KMS-11 (cell line): ENCODE measurements at regions not wholly inside any gene's neighbourhood (a gene's known extent, or its start where the extent isn't known, plus 50 kb on each side); places are given as distances from the start of the nearest gene placed in this dataset.

Experiments
- H2AFZ ChIP-seq: fragments of 200-600 bp; sonication (generic); 2 replicates; pipeline ENCODE4 v1.6.1; 2016; ENCODE audit warnings: antibody characterized with exemption, mixed run types, low read depth
- H3K27ac ChIP-seq: fragments of 200-600 bp; sonication (generic); 2 replicates; pipeline ENCODE4 v1.6.1; 2016; ENCODE audit warnings: mild to moderate bottlenecking, mixed run types
- H3K27me3 ChIP-seq: fragments of 200-600 bp; sonication (generic); 2 replicates; pipeline ENCODE4 v1.6.1; 2017; ENCODE audit warnings: mild to moderate bottlenecking, low read depth, mixed run types, moderate library complexity; ENCODE audit not compliant: insufficient read depth
- H3K36me3 ChIP-seq: fragments of 200-600 bp; sonication (generic); 2 replicates; pipeline ENCODE4 v1.6.1; 2017; ENCODE audit warnings: mild to moderate bottlenecking, mixed run types; ENCODE audit not compliant: insufficient read depth
- H3K4me1 ChIP-seq: fragments of 200-600 bp; sonication (generic); 2 replicates; pipeline ENCODE4 v1.6.1; 2016; ENCODE audit warnings: mild to moderate bottlenecking, low read depth, mixed run types; ENCODE audit not compliant: poor library complexity, severe bottlenecking
- H3K4me2 ChIP-seq: fragments of 200-600 bp; sonication (generic); 2 replicates; pipeline ENCODE4 v1.7.0; 2016; ENCODE audit warnings: mild to moderate bottlenecking, mixed run types
- H3K4me3 ChIP-seq: fragments of 200-600 bp; sonication (generic); IDR thresholded peaks from 2 replicates; pipeline ENCODE4 v1.6.1; 2017; ENCODE audit warnings: low read depth, low read length, mixed read lengths; ENCODE audit not compliant: insufficient read depth
- H3K79me2 ChIP-seq: fragments of 200-600 bp; sonication (generic); 2 replicates; pipeline ENCODE4 v1.6.1; 2016; ENCODE audit warnings: low read depth, mixed run types; ENCODE audit not compliant: insufficient read depth
- H3K9ac ChIP-seq: fragments of 200-600 bp; sonication (generic); 2 replicates; pipeline ENCODE4 v1.6.1; 2016; ENCODE audit warnings: mild to moderate bottlenecking, mixed run types
- H4K20me1 ChIP-seq: fragments of 200-600 bp; sonication (generic); 2 replicates; pipeline ENCODE4 v1.6.1; 2016; ENCODE audit warnings: mild to moderate bottlenecking, mixed run types; ENCODE audit not compliant: insufficient read depth
- CTCF ChIP-seq: fragments of 200-600 bp; sonication (generic); conservative IDR thresholded peaks from 2 replicates; pipeline ENCODE4 v1.6.1; 2017; ENCODE audit warnings: low read depth, mild to moderate bottlenecking, antibody characterized with exemption, low read length, moderate library complexity, mixed read lengths

DNA sequence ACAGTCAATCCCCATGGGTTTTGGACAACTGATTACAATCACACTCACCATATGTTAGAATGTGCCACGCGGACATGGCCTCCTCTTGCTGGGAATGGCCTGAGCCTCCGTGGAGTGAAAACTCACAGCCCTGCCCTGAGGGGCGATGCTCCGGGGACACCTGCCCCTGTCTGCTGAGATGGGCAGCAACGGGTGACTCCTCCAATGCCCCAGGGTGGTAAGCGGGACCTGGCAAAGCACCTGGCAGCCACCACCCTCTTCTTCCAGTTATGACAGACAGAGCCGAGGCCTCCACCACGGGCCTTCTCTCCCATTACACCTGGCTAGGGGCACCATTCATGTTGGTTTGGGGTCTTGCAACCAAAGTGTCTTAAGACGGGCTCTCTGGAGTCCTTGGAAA lies 94.9 kb upstream of the COL5A1 start:
- Histone ChIP-seq H3K27ac (no peak overlapping the region), H2AFZ (no peak overlapping the region), H3K4me3 (no peak overlapping the region), H3K9ac (no peak overlapping the region), H4K20me1 (no peaks in the 10 kb centered on the region), H3K4me1 (no peaks in the 10 kb centered on the region), H3K79me2 (no peaks in the 10 kb centered on the region), H3K4me2 (no peak overlapping the region), H3K27me3 (peaks cover 53% of the 10 kb centered on the region), H3K36me3 (no peaks in the 10 kb centered on the region)
- no peak for TF ChIP-seq CTCF

DNA sequence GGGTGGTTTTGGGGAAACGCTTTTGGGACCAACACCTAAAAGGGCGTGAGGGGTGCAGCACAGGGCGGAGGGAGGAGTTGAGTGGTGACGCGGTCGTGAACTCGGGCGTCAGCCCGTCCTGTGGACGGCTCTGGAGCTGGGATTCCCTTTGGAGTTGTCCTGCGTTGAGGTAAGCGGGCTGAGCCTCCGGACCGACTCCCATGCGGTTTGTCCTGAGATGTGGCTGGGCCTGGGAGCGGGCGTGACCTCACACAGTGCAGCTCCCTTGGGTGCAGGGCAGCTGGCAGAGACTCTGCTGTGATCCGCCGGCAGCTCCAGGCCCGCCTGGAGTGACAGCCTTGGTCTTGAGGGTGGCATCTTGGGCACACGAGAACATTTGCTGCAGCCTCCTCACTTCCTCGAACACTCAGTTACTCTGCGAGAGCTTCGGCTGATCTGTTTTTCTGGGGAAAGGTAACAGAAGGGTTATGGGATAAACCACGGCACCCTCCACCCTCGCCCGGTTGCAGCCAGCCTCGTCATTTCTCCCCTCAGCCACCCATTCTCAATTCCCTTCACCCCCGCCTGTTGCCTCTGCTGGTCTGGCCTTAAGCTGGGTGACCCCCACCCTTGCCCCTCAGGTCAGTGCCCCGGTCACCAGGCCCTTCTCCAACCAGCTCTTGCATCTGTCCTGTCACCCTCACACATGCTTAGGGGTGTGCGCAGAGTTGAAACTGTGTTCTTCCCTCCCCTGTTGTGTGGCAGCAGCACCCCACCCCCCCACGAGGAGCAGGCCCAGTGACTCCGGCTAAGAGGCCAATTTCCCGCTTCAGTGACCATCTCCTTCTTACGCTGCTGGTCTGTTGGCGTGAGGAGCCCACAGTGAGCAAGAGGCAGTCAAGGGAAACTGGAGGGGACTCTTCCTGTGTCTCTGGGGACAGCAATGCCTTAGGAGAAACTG lies 94.2 kb upstream of the COL5A1 start:
- Histone ChIP-seq H3K27ac (no peak overlapping the region), H2AFZ (no peak overlapping the region), H3K36me3 (no peaks in the 10 kb centered on the region), H3K4me3 (no peak overlapping the region), H4K20me1 (no peaks in the 10 kb centered on the region), H3K9ac (no peak overlapping the region), H3K27me3 (peaks cover 55% of the 10 kb centered on the region), H3K4me1 (no peaks in the 10 kb centered on the region), H3K4me2 (no peak overlapping the region), H3K79me2 (no peaks in the 10 kb centered on the region)
- no peak for TF ChIP-seq CTCF

GRCh38 chr9:134548185-134548584 lies 93.4 kb upstream of the COL5A1 start:
- no peak overlapping the region for H3K9ac ChIP-seq

DNA sequence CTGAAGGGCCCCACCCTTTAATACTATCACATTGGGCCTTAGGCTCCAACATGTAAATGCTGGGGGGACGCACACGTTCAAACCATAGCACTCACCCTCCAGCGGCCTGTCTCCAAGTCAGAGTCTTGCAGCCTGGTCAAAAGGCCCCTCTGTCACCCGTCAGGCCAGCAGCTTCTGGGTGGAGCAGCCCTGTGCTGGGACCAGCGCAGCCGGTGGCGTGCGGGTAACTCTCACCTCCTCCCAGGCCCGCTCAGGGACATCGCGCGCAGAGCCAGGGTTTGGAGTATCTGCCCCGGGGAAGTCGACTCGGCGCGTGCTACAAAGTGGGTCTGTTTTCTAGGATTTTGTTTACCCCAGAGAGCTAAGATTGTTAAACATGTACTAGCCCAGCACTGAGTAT lies 93.0 kb upstream of the COL5A1 start:
- no peak overlapping the region for H3K27ac ChIP-seq
- TF ChIP-seq CTCF, result no peak
- H3K4me1 ChIP-seq, result no peaks in the 10 kb centered on the region
- H4K20me1 ChIP-seq, result no peaks in the 10 kb centered on the region
- H3K79me2 ChIP-seq, result no peaks in the 10 kb centered on the region
- H3K4me2 ChIP-seq, result no peak overlapping the region
- no peak overlapping the region for H3K9ac ChIP-seq
- H2AFZ ChIP-seq, result no peak overlapping the region
- H3K36me3 ChIP-seq, result no peaks in the 10 kb centered on the region
- peaks cover 62% of the 10 kb centered on the region for H3K27me3 ChIP-seq
- H3K4me3 ChIP-seq, result no peak overlapping the region

More at GRCh38 chr9:134548185-134548584, 93.4 kb upstream of the COL5A1 start:
- H3K4me1 ChIP-seq, result no peaks in the 10 kb centered on the region
- H3K27me3 ChIP-seq, result peaks cover 61% of the 10 kb centered on the region
- TF ChIP-seq CTCF, result no peak
- H4K20me1 ChIP-seq, result no peaks in the 10 kb centered on the region
- H3K27ac ChIP-seq, result no peak overlapping the region
- no peaks in the 10 kb centered on the region for H3K36me3 ChIP-seq
- H2AFZ ChIP-seq, result no peak overlapping the region
- no peak overlapping the region for H3K4me2 ChIP-seq
- H3K4me3 ChIP-seq, result no peak overlapping the region
- no peaks in the 10 kb centered on the region for H3K79me2 ChIP-seq
